ENCODE measurements at regions not wholly inside any gene's neighbourhood (a gene's known extent, or its start where the extent isn't known, plus 50 kb on each side); places are given as distances from the start of the nearest gene placed in this dataset.

DNA sequence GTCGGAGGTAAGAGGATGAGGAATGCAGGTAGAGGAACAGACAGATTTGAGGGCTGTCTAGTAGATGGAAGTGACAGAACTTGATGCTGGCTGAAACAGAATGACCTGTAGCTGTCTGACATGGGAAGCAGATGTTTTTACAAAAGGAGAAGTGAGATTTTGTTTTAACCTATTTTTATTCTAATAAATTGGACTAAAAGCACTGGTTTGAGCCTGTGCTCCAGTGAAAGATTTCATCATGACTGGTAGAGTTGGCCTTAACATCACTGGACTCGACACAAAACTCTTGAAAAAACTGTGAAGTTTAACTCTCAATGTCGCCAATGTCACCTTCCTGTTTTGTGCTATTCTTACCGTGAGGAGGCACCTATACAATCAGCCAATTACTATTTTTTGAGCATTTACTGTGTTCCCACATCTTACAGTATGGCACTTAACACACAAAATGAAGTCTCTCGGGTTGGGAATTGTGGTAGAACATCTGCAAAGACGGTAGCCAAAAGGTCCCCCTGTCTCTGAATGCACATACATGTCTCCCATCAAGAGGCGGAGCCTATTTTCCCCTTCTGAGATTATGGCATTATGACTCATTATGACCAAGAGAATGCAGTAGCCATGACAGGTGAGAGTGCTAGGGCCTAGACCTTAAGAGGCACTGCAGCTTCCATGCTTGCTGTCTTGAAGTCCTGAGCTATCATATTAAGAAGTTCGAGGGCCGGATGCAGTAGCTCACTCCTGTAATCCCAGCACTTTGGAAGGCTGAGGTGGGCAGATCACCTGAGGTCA is 93.2 kb downstream of the FOXF2 start:
- Histone ChIP-seq H3K9ac (ENCODE audit: insufficient read length, low read depth) (no peak overlapping the region), H3K4me1 (ENCODE audit: insufficient read depth, insufficient read length) (no peaks in the 10 kb centered on the region), H3K4me3 (ENCODE audit: insufficient read length, low read depth) (no peak overlapping the region), H3K36me3 (ENCODE audit: insufficient read depth, insufficient read length, low read length) (no peaks in the 10 kb centered on the region), H3K27me3 (ENCODE audit: insufficient read depth, insufficient read length) (no peaks in the 10 kb centered on the region), H3K9me3 (ENCODE audit: insufficient read depth, low read length) (no peaks in the 10 kb centered on the region)
- no peak for DNase-seq (ENCODE audit: low read depth, low spot score)
- TF ChIP-seq SUZ12 (IDR thresholded peaks at IDR 0.05; ENCODE audit: extremely low read depth, insufficient read depth, insufficient read length) (no peak), ZNF274 (IDR thresholded peaks at IDR 0.05; ENCODE audit: low read depth, low read length) (no peak), YY1 (IDR thresholded peaks at IDR 0.05; ENCODE audit: insufficient read depth, insufficient read length) (no peak)

- no peaks in the 10 kb centered on the region for H3K36me3 ChIP-seq (ENCODE audit: insufficient read depth, insufficient read length, low read length)
- no peaks in the 10 kb centered on the region for H3K27me3 ChIP-seq (ENCODE audit: insufficient read depth, insufficient read length)
- H3K9ac ChIP-seq (ENCODE audit: insufficient read length, low read depth): no peak overlapping the region
- TF ChIP-seq ZNF274 (IDR thresholded peaks at IDR 0.05; ENCODE audit: low read depth, low read length) (no peak), YY1 (IDR thresholded peaks at IDR 0.05; ENCODE audit: insufficient read depth, insufficient read length) (no peak), SUZ12 (IDR thresholded peaks at IDR 0.05; ENCODE audit: extremely low read depth, insufficient read depth, insufficient read length) (no peak)
- H3K4me1 ChIP-seq (ENCODE audit: insufficient read depth, insufficient read length): no peaks in the 10 kb centered on the region
- no peak overlapping the region for H3K4me3 ChIP-seq (ENCODE audit: insufficient read length, low read depth)
- H3K9me3 ChIP-seq (ENCODE audit: insufficient read depth, low read length): no peaks in the 10 kb centered on the region
- DNase-seq (ENCODE audit: low read depth, low spot score): no peak
Observed at GRCh38 chr6:1485678-1486077, 96.3 kb downstream of the FOXF2 start.

GRCh38 chr6:1486387-1486786 is 97.0 kb downstream of the FOXF2 start:
- no peaks in the 10 kb centered on the region for H3K27me3 ChIP-seq (ENCODE audit: insufficient read depth, insufficient read length)
- no peaks in the 10 kb centered on the region for H3K36me3 ChIP-seq (ENCODE audit: insufficient read depth, insufficient read length, low read length)
- DNase-seq (ENCODE audit: low read depth, low spot score): no peak
- no peaks in the 10 kb centered on the region for H3K4me1 ChIP-seq (ENCODE audit: insufficient read depth, insufficient read length)
- no peak overlapping the region for H3K9ac ChIP-seq (ENCODE audit: insufficient read length, low read depth)
- H3K9me3 ChIP-seq (ENCODE audit: insufficient read depth, low read length): no peaks in the 10 kb centered on the region
- no peak for TF ChIP-seq ZNF274 (IDR thresholded peaks at IDR 0.05; ENCODE audit: low read depth, low read length)
- no peak for TF ChIP-seq YY1 (IDR thresholded peaks at IDR 0.05; ENCODE audit: insufficient read depth, insufficient read length)
- H3K4me3 ChIP-seq (ENCODE audit: insufficient read length, low read depth): no peak overlapping the region

- Histone ChIP-seq H3K9me3 (ENCODE audit: insufficient read depth, low read length) (no peaks in the 10 kb centered on the region), H3K36me3 (ENCODE audit: insufficient read depth, insufficient read length, low read length) (no peaks in the 10 kb centered on the region), H3K9ac (ENCODE audit: insufficient read length, low read depth) (no peak overlapping the region), H3K27me3 (ENCODE audit: insufficient read depth, insufficient read length) (no peaks in the 10 kb centered on the region), H3K4me1 (ENCODE audit: insufficient read depth, insufficient read length) (no peaks in the 10 kb centered on the region), H3K4me3 (ENCODE audit: insufficient read length, low read depth) (no peak overlapping the region)
- no peak for TF ChIP-seq SUZ12 (IDR thresholded peaks at IDR 0.05; ENCODE audit: extremely low read depth, insufficient read depth, insufficient read length)
- no peak for DNase-seq (ENCODE audit: low read depth, low spot score)
Observed at GRCh38 chr6:1487239-1487638, 97.9 kb downstream of the FOXF2 start.

- TF ChIP-seq ZNF274 (IDR thresholded peaks at IDR 0.05; ENCODE audit: low read depth, low read length) (no peak), SUZ12 (IDR thresholded peaks at IDR 0.05; ENCODE audit: extremely low read depth, insufficient read depth, insufficient read length) (no peak), YY1 (IDR thresholded peaks at IDR 0.05; ENCODE audit: insufficient read depth, insufficient read length) (no peak)
- Histone ChIP-seq H3K4me1 (ENCODE audit: insufficient read depth, insufficient read length) (no peaks in the 10 kb centered on the region), H3K4me3 (ENCODE audit: insufficient read length, low read depth) (no peak overlapping the region), H3K27me3 (ENCODE audit: insufficient read depth, insufficient read length) (no peaks in the 10 kb centered on the region), H3K9ac (ENCODE audit: insufficient read length, low read depth) (no peak overlapping the region), H3K9me3 (ENCODE audit: insufficient read depth, low read length) (peaks cover 12% of the 10 kb centered on the region), H3K36me3 (ENCODE audit: insufficient read depth, insufficient read length, low read length) (no peaks in the 10 kb centered on the region)
- DNase-seq (ENCODE audit: low read depth, low spot score): no peak
Observed at GRCh38 chr6:1491025-1491424, 101.6 kb downstream of the FOXF2 start.

- H3K9ac ChIP-seq (ENCODE audit: insufficient read length, low read depth): no peak overlapping the region
- no peak overlapping the region for H3K4me3 ChIP-seq (ENCODE audit: insufficient read length, low read depth)
- no peaks in the 10 kb centered on the region for H3K4me1 ChIP-seq (ENCODE audit: insufficient read depth, insufficient read length)
- TF ChIP-seq YY1 (IDR thresholded peaks at IDR 0.05; ENCODE audit: insufficient read depth, insufficient read length) (no peak), ZNF274 (IDR thresholded peaks at IDR 0.05; ENCODE audit: low read depth, low read length) (no peak), SUZ12 (IDR thresholded peaks at IDR 0.05; ENCODE audit: extremely low read depth, insufficient read depth, insufficient read length) (no peak)
- no peaks in the 10 kb centered on the region for H3K27me3 ChIP-seq (ENCODE audit: insufficient read depth, insufficient read length)
- H3K36me3 ChIP-seq (ENCODE audit: insufficient read depth, insufficient read length, low read length): no peaks in the 10 kb centered on the region
- DNase-seq (ENCODE audit: low read depth, low spot score): no peak
- peaks cover 19% of the 10 kb centered on the region for H3K9me3 ChIP-seq (ENCODE audit: insufficient read depth, low read length)
Observed at GRCh38 chr6:1491591-1492319, 102.4 kb downstream of the FOXF2 start.

- no peaks in the 10 kb centered on the region for H3K36me3 ChIP-seq (ENCODE audit: insufficient read depth, insufficient read length, low read length)
- no peaks in the 10 kb centered on the region for H3K27me3 ChIP-seq (ENCODE audit: insufficient read depth, insufficient read length)
- H3K9me3 ChIP-seq (ENCODE audit: insufficient read depth, low read length): peaks cover 19% of the 10 kb centered on the region
- H3K4me3 ChIP-seq (ENCODE audit: insufficient read length, low read depth): no peak overlapping the region
- H3K4me1 ChIP-seq (ENCODE audit: insufficient read depth, insufficient read length): peaks cover 2% of the 10 kb centered on the region
- no peak for TF ChIP-seq SUZ12 (IDR thresholded peaks at IDR 0.05; ENCODE audit: extremely low read depth, insufficient read depth, insufficient read length)
- no peak for TF ChIP-seq ZNF274 (IDR thresholded peaks at IDR 0.05; ENCODE audit: low read depth, low read length)
- no peak for TF ChIP-seq YY1 (IDR thresholded peaks at IDR 0.05; ENCODE audit: insufficient read depth, insufficient read length)
- no peak overlapping the region for H3K9ac ChIP-seq (ENCODE audit: insufficient read length, low read depth)
- DNase-seq (ENCODE audit: low read depth, low spot score): no peak
Observed at GRCh38 chr6:1494671-1495070, 105.3 kb downstream of the FOXF2 start.
